Spleen (tissue), 7 donors: ENCODE measurements at regions not wholly inside any gene's neighbourhood (a gene's known extent, or its start where the extent isn't known, plus 50 kb on each side); places are given as distances from the start of the nearest gene placed in this dataset.

Source experiments
- CTCF ChIP-seq, 11 experiments: fragments of 200-600 bp in 7 of 11; fragments of 450-650 bp in 4 of 11; sonication (generic) in 4 of 11; IDR thresholded peaks in 8 of 11; conservative IDR thresholded peaks in 3 of 11; 1 replicate in 7 of 11; 2 replicates in 4 of 11; pipeline versions ENCODE4 v1.4.0 to v1.8.0; 2016 to 2021; ENCODE audit warnings: antibody characterized with exemption in 11 of 11, inconsistent platforms in 4 of 11, mild to moderate bottlenecking in 1 of 11
- POLR2AphosphoS5 ChIP-seq, 3 donors: sonication (generic); formaldehyde crosslinking; IDR thresholded peaks; one replicate each; pipeline ENCODE4 v1.5.1; 2017; ENCODE audit warnings: antibody characterized with exemption in 3 of 3
- donor health status: DM: no; HTN: no; CAD: no; lungs with moderate emphysema.
- donor health status: DM: no; HTN: no; CAD: no.
- donor health status: DM: no; HTN: no; CAD: no.

- TF ChIP-seq CTCF (IDR thresholded peaks at IDR 0.05 in 8 of 11, conservative IDR thresholded peaks at IDR 0.05 in 3 of 11) = no peak
- TF ChIP-seq POLR2AphosphoS5 (IDR thresholded peaks at IDR 0.05) = no peak
Measured at GRCh38 chr7:27351786-27352185, 109.2 kb downstream of the EVX1 start.
